Right lobe of liver (tissue), 6 donors: ENCODE measurements at regions not wholly inside any gene's neighbourhood (a gene's known extent, or its start where the extent isn't known, plus 50 kb on each side); places are given as distances from the start of the nearest gene placed in this dataset.

Experiments
- ATAC-seq, 4 donors: fragments of 200-7000 bp; cut with Tn5 transposase; one replicate each; pipeline ENCODE4 v1.9.1; 2020; ENCODE audit warnings: mild to moderate bottlenecking in 4 of 4, moderate library complexity in 4 of 4
- DNase-seq, 3 donors: peaks; one replicate each; pipeline ENCODE4 v3.0.0-alpha.2; 2020
- H3K27ac ChIP-seq, 3 donors: fragments of 200-600 bp; one replicate each; pipeline ENCODE4 v1.8.0; 2022
- H3K27me3 ChIP-seq, 2 donors: fragments of 200-600 bp; one replicate each; pipeline ENCODE4 v1.8.0; 2022
- H3K36me3 ChIP-seq, 4 donors: fragments of 200-600 bp; sonication (generic) in 1 of 4; one replicate each; pipeline versions ENCODE4 v1.5.1 to v1.8.0; 2017 to 2022; ENCODE audit warnings: control low read depth in 1 of 4
- H3K4me1 ChIP-seq, 4 donors: fragments of 200-600 bp; sonication (generic) in 1 of 4; one replicate each; pipeline versions ENCODE4 v1.5.1 to v1.8.0; 2017 to 2022; ENCODE audit warnings: control low read depth in 1 of 4
- H3K4me3 ChIP-seq, 3 donors: fragments of 200-600 bp; one replicate each; pipeline ENCODE4 v1.8.0; 2022
- H3K9me3 ChIP-seq, 4 donors: fragments of 200-600 bp; sonication (generic) in 1 of 4; one replicate each; pipeline versions ENCODE4 v1.5.1 to v1.8.0; 2017 to 2022; ENCODE audit warnings: control low read depth in 1 of 4
- POLR2A ChIP-seq: fragments of 450-650 bp; IDR thresholded peaks from one replicate; pipeline ENCODE4 v1.6.1; 2017; ENCODE audit warnings: antibody characterized with exemption, mild to moderate bottlenecking
- WGBS: methylation state at CpG from one replicate; pipeline ENCODE4 v1.1.6; 2018; ENCODE audit warnings: low coverage, low lambda C conversion rate; ENCODE audit not compliant: insufficient coverage; ENCODE audit errors: missing lambda C conversion rate; 5-methylcytosine and 5-hydroxymethylcytosine counted together
- intact Hi-C, 2 donors: fragments of 100-400 bp; cut with DNase I; formaldehyde crosslinking; loops; one replicate each; pipeline versions ENCODE4 v1.11.2 to v1.14.1; 2022
- TF ChIP-seq, protein P1 (sequence below), 4 donors: fragments of 200-600 bp in 3 of 4; fragments of 450-650 bp in 1 of 4; IDR thresholded peaks; one replicate each; pipeline versions ENCODE4 v1.5.1 to v1.8.0; 2016 to 2022; ENCODE audit warnings: antibody characterized with exemption in 4 of 4, mild to moderate bottlenecking in 2 of 4
- donor health status: DM: no; HTN: yes; CAD: no.
- donor health status: DM: no; HTN: no; CAD: no.
- donor health status: DM: no; HTN: no; CAD: no.
- donor health status: DM: no; HTN: yes; CAD: no.
- donor health status: DM: no; HTN: yes; CAD: no.

DNA sequence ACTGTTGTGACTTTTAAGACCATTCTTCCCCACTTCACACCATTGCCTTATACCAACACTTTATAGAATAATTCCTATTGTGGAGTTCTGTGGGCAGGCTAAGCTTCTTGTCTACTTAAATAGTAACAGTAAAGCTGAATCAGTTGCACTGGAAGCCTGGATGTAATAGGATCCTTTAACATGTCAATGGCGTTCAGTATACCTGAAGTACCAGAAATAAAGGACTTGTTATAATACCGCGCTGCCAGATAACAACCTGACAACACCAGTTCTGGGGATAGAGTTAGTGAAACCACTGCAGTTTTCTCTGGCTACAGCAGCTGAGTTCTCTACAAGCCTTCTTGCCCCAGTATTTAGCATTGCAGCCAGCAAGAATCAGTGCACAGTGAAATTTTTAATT, 52.0 kb upstream of the TNFRSF19 start:
- no peak for ATAC-seq
- H3K9me3 ChIP-seq, result no peaks in the 10 kb centered on the region
- no peak overlapping the region for H3K27ac ChIP-seq
- no peak for DNase-seq
- intact Hi-C loops, result no loop called here
- H3K36me3 ChIP-seq, result no peaks in the 10 kb centered on the region
- TF ChIP-seq POLR2A, result no peak
- TF ChIP-seq, protein P1, sequence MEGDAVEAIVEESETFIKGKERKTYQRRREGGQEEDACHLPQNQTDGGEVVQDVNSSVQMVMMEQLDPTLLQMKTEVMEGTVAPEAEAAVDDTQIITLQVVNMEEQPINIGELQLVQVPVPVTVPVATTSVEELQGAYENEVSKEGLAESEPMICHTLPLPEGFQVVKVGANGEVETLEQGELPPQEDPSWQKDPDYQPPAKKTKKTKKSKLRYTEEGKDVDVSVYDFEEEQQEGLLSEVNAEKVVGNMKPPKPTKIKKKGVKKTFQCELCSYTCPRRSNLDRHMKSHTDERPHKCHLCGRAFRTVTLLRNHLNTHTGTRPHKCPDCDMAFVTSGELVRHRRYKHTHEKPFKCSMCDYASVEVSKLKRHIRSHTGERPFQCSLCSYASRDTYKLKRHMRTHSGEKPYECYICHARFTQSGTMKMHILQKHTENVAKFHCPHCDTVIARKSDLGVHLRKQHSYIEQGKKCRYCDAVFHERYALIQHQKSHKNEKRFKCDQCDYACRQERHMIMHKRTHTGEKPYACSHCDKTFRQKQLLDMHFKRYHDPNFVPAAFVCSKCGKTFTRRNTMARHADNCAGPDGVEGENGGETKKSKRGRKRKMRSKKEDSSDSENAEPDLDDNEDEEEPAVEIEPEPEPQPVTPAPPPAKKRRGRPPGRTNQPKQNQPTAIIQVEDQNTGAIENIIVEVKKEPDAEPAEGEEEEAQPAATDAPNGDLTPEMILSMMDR (IDR thresholded peaks at IDR 0.05), result no peak
- no peaks in the 10 kb centered on the region for H3K27me3 ChIP-seq
- no peak overlapping the region for H3K4me3 ChIP-seq
- 51% methylated on average over 2 of the region's 3 CpGs for WGBS
- H3K4me1 ChIP-seq, result no peaks in the 10 kb centered on the region
